GM21717 (cell line): ENCODE measurements at regions not wholly inside any gene's neighbourhood (a gene's known extent, or its start where the extent isn't known, plus 50 kb on each side); places are given as distances from the start of the nearest gene placed in this dataset.

Experiments used
- ATAC-seq: cut with Tn5 transposase; IDR thresholded peaks from one replicate; pipeline ENCODE4 v1.9.1; 2021; ENCODE audit warnings: mild to moderate bottlenecking, moderate library complexity; ENCODE audit not compliant: unreplicated experiment

DNA sequence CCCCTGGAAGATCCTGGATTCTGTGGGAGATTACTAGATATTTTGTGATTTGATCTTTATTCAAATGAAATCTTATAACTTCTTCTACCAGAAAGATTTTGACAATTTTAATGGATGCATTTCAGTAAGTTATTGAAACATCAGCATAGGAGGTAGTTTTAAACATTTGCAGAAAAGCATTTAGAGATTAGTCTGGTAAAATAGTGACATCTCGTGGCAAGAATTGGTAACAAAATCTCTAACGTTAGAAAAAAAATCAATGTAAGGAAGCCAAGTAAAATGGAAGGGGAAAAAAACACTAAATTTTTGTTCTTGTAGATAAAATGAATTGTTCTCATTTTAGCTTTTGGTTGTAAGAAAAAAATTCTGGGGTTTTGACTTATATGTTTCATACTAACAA lies 73.3 kb downstream of the TASL start:
- no peak for ATAC-seq

- no peak for ATAC-seq
Observed at GRCh38 chrX:30495468-30495867, 82.1 kb downstream of the TASL start.

- ATAC-seq, result no peak
Observed at GRCh38 chrX:30493348-30493747, 84.2 kb downstream of the TASL start.

- peak; percentile 43 for ATAC-seq
Observed at GRCh38 chrX:30489323-30489722, 88.2 kb downstream of the TASL start.

DNA sequence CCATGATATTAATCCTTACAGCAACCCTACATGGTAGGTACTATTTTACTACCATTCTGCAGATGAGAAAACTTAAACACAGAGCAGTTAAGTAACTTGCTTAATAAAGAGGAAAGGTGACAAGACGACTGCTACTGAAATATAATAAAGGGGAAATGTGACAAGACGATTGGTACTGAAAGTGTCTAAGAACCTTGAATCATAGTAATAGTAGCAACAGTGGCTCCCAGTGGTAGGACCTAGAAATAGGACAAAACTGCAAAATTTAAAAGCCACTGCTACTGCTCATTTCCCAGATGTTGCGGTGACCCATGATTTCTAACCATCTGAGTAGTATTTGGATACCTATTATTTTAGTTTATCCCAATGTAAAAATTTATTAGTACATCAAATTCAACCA lies 89.5 kb downstream of the TASL start:
- ATAC-seq, result peak; percentile 66

DNA sequence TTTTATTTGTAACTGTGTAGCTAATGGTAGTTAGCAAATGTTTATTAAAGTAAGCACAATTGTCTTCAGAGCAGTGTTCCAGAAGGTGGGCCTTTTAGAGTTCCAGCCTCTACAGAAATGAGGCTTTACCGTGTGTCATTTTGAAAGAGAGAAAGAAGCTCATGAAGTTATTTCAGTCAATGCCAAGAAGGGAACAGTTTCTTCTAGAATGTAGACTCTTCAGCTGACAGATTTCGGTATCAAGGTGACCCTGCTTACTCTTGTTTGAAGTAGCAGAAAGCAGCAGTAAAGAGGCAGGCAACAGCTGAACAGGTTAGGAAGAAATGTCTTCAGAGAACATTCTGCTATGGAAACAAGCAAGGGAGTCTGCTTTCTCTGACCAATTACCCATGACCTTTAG lies 93.6 kb downstream of the TASL start:
- peak; percentile 86 for ATAC-seq

DNA sequence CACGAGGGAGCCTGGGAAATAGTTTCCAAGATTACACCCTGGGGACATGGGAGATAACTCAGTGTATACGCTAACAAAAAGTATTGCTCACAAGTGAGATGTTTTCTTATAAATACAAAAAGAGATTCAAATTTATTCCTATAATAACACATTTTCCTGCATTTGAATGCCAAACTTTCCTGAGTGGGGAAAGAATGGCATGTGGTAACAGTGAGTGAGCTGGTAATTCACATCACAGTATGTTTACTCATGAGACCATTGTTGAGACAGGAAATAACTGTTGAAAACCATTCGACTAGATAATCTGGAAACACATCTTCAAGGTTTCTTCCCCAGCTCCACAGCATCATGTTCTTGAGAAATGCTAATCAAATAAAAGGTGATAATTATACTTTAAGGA lies 109.1 kb downstream of the TASL start:
- ATAC-seq, result no peak
